Stimulated activated CD8-positive, alpha-beta memory T cell treated with anti-CD3 and anti-CD28 coated beads, Interleukin-4, amount 100 ng/mL, for 24 hours (primary cell): ENCODE measurements at regions not wholly inside any gene's neighbourhood (a gene's known extent, or its start where the extent isn't known, plus 50 kb on each side); places are given as distances from the start of the nearest gene placed in this dataset.
"Not testable (repeated sequence)": the region's sequence is repeated elsewhere in the genome, so short reads cannot be mapped to it uniquely, and the experiment has no call there.

Experiments
- DNase-seq: peaks from one replicate; pipeline ENCODE4 v3.0.0-alpha.2; 2020; ENCODE audit warnings: low read depth

GRCh38 chr3:135393898-135394525, 571.5 kb upstream of the PPP2R3A start:
- no peak for DNase-seq

- no peak for DNase-seq
Measured at GRCh38 chr3:135412475-135412874, 553.1 kb upstream of the PPP2R3A start.

- DNase-seq: no peak
Measured at GRCh38 chr3:135416182-135416581, 549.3 kb upstream of the PPP2R3A start.

GRCh38 chr3:135419155-135419554, 546.4 kb upstream of the PPP2R3A start:
- DNase-seq: no peak

- no peak for DNase-seq
Measured at GRCh38 chr3:135426508-135426907, 539.0 kb upstream of the PPP2R3A start.

- DNase-seq: no peak
Measured at GRCh38 chr3:135432402-135432801, 533.1 kb upstream of the PPP2R3A start.

GRCh38 chr3:135438889-135439597, 526.5 kb upstream of the PPP2R3A start:
- DNase-seq: not testable (repeated sequence)

- not testable (repeated sequence) for DNase-seq
Measured at GRCh38 chr3:135439632-135440031, 525.9 kb upstream of the PPP2R3A start.

- no peak for DNase-seq
Measured at GRCh38 chr3:135440233-135440632, 525.3 kb upstream of the PPP2R3A start.

GRCh38 chr3:135440746-135441145, 524.8 kb upstream of the PPP2R3A start:
- DNase-seq: no peak

GRCh38 chr3:135444058-135444457, 521.5 kb upstream of the PPP2R3A start:
- DNase-seq: no peak

- no peak for DNase-seq
Measured at GRCh38 chr3:135447483-135447882, 518.0 kb upstream of the PPP2R3A start.

GRCh38 chr3:135448520-135448919, 517.0 kb upstream of the PPP2R3A start:
- DNase-seq: no peak

GRCh38 chr3:135449046-135449445, 516.5 kb upstream of the PPP2R3A start:
- DNase-seq: no peak

GRCh38 chr3:135451037-135451785, 514.3 kb upstream of the PPP2R3A start:
- DNase-seq: no peak

- no peak for DNase-seq
Measured at GRCh38 chr3:135452881-135453280, 512.6 kb upstream of the PPP2R3A start.

- no peak for DNase-seq
Measured at GRCh38 chr3:135453326-135453725, 512.2 kb upstream of the PPP2R3A start.

- no peak for DNase-seq
Measured at GRCh38 chr3:135454890-135455289, 510.6 kb upstream of the PPP2R3A start.

- no peak for DNase-seq
Measured at GRCh38 chr3:135456108-135456790, 509.3 kb upstream of the PPP2R3A start.

GRCh38 chr3:135458541-135459322, 506.8 kb upstream of the PPP2R3A start:
- DNase-seq: no peak

GRCh38 chr3:135460273-135460672, 505.3 kb upstream of the PPP2R3A start:
- no peak for DNase-seq

- no peak for DNase-seq
Measured at GRCh38 chr3:135471911-135472310, 493.6 kb upstream of the PPP2R3A start.
